Epithelial cell of esophagus (primary cell): ENCODE measurements at regions not wholly inside any gene's neighbourhood (a gene's known extent, or its start where the extent isn't known, plus 50 kb on each side); places are given as distances from the start of the nearest gene placed in this dataset.

Source experiments
- DNase-seq: peaks from one replicate; pipeline ENCODE4 v3.0.0; 2010; ENCODE audit warnings: low read depth
- H3K4me3 ChIP-seq: 2 replicates; pipeline ENCODE4 v1.5.1; 2011; ENCODE audit warnings: mild to moderate bottlenecking, low read length, control low read depth
- TF ChIP-seq, protein P1 (sequence below): IDR thresholded peaks from 2 replicates; pipeline ENCODE4 v1.5.1; 2011; ENCODE audit warnings: low read depth, mild to moderate bottlenecking, low read length, control low read depth, inconsistent platforms; ENCODE audit not compliant: insufficient read depth; ENCODE audit errors: missing control alignments

DNA sequence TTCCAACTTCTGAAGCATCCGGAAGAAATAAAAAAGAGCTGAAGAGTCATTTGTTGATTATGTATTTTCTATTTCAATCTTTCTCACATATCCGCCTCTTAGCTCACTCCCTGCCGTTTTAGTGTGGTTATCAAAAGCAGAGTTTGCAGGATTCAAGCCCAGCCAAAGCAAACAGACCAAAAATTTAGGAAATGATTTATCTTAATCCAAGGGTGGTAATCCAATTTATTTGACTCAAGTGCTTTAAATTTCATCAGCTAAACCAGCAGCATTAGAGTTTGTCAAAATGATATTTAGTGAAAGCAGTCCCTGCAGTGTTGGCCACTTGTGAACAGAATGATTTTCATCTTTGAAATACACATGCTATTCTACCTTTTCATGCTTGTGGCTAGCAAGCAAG, 129.3 kb upstream of the CCDC68 start:
- no peak for DNase-seq
- no peak overlapping the region for H3K4me3 ChIP-seq
- TF ChIP-seq, protein P1, sequence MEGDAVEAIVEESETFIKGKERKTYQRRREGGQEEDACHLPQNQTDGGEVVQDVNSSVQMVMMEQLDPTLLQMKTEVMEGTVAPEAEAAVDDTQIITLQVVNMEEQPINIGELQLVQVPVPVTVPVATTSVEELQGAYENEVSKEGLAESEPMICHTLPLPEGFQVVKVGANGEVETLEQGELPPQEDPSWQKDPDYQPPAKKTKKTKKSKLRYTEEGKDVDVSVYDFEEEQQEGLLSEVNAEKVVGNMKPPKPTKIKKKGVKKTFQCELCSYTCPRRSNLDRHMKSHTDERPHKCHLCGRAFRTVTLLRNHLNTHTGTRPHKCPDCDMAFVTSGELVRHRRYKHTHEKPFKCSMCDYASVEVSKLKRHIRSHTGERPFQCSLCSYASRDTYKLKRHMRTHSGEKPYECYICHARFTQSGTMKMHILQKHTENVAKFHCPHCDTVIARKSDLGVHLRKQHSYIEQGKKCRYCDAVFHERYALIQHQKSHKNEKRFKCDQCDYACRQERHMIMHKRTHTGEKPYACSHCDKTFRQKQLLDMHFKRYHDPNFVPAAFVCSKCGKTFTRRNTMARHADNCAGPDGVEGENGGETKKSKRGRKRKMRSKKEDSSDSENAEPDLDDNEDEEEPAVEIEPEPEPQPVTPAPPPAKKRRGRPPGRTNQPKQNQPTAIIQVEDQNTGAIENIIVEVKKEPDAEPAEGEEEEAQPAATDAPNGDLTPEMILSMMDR: no peak

DNA sequence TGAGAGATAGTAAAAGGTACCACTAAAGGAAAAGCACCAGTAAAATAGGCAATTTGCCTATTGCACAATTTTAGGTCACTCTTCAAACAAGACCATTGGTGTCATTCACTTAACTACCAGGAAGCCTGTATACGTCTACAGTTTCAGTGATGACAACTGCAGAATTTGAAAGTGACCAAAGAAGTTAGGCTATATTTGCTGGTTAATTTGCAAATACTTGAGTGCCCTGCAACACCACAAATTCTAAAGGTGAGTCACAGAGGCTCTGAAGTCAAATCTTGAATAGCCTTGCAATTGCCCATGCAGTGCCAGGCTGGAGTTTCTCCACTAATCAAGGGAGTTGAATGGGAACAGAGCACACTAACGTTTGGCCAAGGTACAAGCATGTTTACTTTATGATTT, 128.7 kb upstream of the CCDC68 start:
- TF ChIP-seq, protein P1: no peak
- no peak overlapping the region for H3K4me3 ChIP-seq
- peak; percentile 28 for DNase-seq

DNA sequence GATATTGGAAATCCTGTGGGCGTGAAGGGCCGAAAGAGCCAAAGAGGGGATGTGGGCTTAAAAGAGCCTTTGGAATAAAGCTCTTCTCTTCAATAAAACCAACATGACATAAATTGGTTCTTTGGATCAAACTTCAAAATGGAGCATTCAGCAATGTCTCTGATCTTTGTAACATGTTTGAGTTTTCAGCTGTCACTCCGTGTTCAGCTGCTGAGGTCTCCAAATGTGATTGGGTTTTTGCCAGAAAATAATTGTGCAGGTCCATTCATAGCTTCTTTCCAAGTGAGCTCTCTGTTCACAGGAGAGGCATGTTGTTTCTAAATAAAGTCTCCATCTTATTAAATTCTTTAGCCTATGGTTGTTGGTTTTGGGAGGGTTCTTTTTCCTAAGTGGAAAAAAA, 127.6 kb upstream of the CCDC68 start:
- TF ChIP-seq, protein P1: no peak
- DNase-seq: no peak
- H3K4me3 ChIP-seq: no peak overlapping the region

DNA sequence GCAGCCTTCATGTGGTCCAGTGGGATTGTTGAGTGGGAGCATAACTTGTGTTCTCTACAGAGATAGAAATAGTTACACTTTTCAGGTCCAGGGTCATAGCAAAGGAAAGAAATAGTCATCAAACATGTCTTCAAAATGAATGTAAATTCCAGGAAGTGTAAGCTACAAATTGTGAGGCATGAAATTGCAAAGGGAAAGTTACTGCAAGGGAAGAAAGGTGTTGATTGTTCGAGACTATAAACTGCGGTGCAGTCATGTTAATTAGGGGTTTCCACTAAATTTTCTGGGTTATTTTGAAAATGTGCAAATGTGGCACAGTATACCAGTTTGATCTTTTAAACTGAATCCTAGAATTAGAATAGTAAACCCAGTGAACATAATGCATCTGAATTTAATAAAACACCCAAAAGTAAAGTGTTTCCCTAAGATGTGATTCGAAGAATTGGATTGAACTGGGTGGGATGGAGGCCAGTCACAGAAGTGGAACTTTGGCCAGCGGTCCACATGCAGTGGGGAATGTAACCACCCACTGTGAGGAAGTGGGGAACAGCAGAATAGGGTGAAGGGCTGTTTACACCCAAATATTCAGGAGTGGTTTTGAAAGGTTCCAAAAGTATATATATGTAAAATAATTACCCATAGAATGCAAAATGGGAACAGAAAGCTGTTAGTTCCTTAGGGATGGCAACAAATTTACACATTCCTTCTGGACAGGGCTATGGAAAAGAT, 126.5 kb upstream of the CCDC68 start:
- no peak overlapping the region for H3K4me3 ChIP-seq
- TF ChIP-seq, protein P1: no peak
- no peak for DNase-seq

DNA sequence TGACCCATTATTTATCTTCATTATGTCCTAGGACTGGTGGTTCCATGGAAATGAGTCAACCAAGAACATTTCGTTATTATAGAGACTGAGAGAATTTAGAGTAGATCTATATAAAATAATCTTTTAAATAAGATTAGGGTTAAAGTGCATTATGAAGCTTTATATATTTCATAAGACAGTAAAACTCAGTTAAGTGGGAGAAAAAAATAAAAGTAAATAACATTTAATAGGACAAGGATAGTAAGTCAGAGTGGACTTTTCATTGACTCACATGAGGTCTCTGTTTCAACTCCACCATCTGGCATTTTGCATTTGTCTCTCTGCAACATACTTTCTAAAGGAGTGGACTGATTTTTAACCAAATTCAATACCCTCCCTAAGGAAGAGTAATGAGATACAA, 125.3 kb upstream of the CCDC68 start:
- TF ChIP-seq, protein P1: no peak
- H3K4me3 ChIP-seq: no peak overlapping the region
- no peak for DNase-seq

DNA sequence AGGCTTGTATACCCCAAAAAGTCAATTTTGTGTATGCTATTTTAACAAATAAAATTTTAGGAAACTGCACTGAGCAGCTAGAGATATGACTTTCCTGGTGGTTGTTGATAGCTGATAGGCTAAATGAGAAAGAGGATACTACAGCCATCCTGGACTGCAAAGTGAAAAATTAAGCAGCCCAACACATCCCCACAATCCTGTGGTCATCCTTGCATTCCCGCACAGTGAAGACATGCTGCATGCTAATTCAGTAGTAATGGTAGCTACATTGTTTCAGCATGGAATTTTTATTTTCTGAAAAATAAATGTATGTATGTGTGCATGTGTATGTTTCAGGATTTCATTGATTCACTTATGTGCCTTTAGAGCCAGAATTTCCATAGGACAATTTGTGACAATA, 124.2 kb upstream of the CCDC68 start:
- TF ChIP-seq, protein P1: no peak
- no peak for DNase-seq
- no peak overlapping the region for H3K4me3 ChIP-seq
